HEK293T (cell line): ENCODE measurements at regions not wholly inside any gene's neighbourhood (a gene's known extent, or its start where the extent isn't known, plus 50 kb on each side); places are given as distances from the start of the nearest gene placed in this dataset.

Experiments used
- CTCF ChIA-PET: fragments of 350-600 bp; formaldehyde crosslinking; extraction: SDS; loops from one replicate; lab custom pipeline; 2021; ENCODE audit warnings: antibody characterized with exemption, inconsistent platforms; lab: Yijun Ruan, JAX
- POLR2A ChIA-PET: fragments of 350-600 bp; formaldehyde crosslinking; extraction: SDS; loops from one replicate; lab custom pipeline; 2020; ENCODE audit warnings: antibody characterized with exemption, inconsistent platforms; lab: Yijun Ruan, JAX
- DNase-seq: peaks from one replicate; pipeline ENCODE4 v3.0.0; 2012; ENCODE audit warnings: mixed read lengths; ENCODE audit errors: extremely low spot score
- ARNT ChIP-seq: fragments of 450-650 bp; IDR thresholded peaks from 2 replicates; pipeline ENCODE4 v1.6.1; 2017; ENCODE audit warnings: mild to moderate bottlenecking
- BHLHE40 ChIP-seq: fragments of 450-650 bp; IDR thresholded peaks from 2 replicates; pipeline ENCODE4 v1.6.1; 2016; ENCODE audit warnings: mild to moderate bottlenecking, moderate library complexity, borderline replicate concordance
- CTBP1 ChIP-seq: fragments of 450-650 bp; IDR thresholded peaks from 2 replicates; pipeline ENCODE4 v1.6.1; 2016; ENCODE audit warnings: borderline replicate concordance
- ELF4 ChIP-seq: fragments of 450-650 bp; IDR thresholded peaks from 2 replicates; pipeline ENCODE4 v1.6.1; 2017; ENCODE audit warnings: antibody characterized with exemption
- FOXA1 ChIP-seq: fragments of 450-650 bp; IDR thresholded peaks from 2 replicates; pipeline ENCODE4 v1.6.1; 2016; ENCODE audit warnings: mild to moderate bottlenecking
- FOXK2 ChIP-seq: fragments of 450-650 bp; IDR thresholded peaks from 2 replicates; pipeline ENCODE4 v1.6.1; 2016; ENCODE audit warnings: mild to moderate bottlenecking
- FOXM1 ChIP-seq: fragments of 450-650 bp; IDR thresholded peaks from 2 replicates; pipeline ENCODE4 v1.6.1; 2017; ENCODE audit warnings: mild to moderate bottlenecking, borderline replicate concordance
- HDGF ChIP-seq: fragments of 450-650 bp; IDR thresholded peaks from 2 replicates; pipeline ENCODE4 v1.6.1; 2017; ENCODE audit warnings: antibody characterized with exemption, borderline replicate concordance
- L3MBTL2 ChIP-seq: fragments of 450-650 bp; conservative IDR thresholded peaks from 2 replicates; pipeline ENCODE4 v1.6.1; 2016; ENCODE audit warnings: mild to moderate bottlenecking
- LEF1 ChIP-seq: fragments of 450-650 bp; IDR thresholded peaks from 2 replicates; pipeline ENCODE4 v1.6.1; 2017; ENCODE audit warnings: mild to moderate bottlenecking, borderline replicate concordance
- NFRKB ChIP-seq: fragments of 450-650 bp; IDR thresholded peaks from 2 replicates; pipeline ENCODE4 v1.6.1; 2016; ENCODE audit warnings: mild to moderate bottlenecking, moderate library complexity
- SP1 ChIP-seq: fragments of 450-650 bp; IDR thresholded peaks from 2 replicates; pipeline ENCODE4 v1.6.1; 2017
- SUZ12 ChIP-seq: fragments of 450-650 bp; IDR thresholded peaks from 2 replicates; pipeline ENCODE4 v1.6.1; 2016; ENCODE audit warnings: mild to moderate bottlenecking
- TARDBP ChIP-seq: fragments of 450-650 bp; IDR thresholded peaks from 2 replicates; pipeline ENCODE4 v1.6.1; 2016
- ZNF384 ChIP-seq: fragments of 450-650 bp; IDR thresholded peaks from 2 replicates; pipeline ENCODE4 v1.6.1; 2016
- TF ChIP-seq, protein P1 (sequence below): fragments of 450-650 bp; IDR thresholded peaks from 2 replicates; pipeline ENCODE4 v1.6.1; 2016

DNA sequence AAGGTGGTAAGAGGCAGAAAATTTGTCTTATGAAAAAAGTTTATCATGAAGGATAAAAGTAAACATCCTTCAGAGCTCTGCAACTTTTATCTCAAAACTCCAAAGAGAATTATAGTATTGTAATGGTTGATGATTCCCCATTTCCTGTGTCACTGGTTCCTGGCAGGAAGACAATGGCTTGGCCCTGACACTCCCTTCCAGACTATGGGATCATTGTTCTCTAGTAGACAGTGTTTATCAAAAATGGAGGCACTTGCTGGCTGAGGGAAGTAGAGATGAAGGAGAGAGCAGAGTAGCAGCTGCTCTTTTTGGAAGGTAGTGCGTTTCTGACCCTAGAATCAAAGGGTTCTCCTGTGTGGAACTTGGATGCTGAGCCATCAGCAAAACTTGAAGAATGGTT, 145.9 kb upstream of the ATP1B1 start:
- ChIA-PET CTCF (no interaction called here), POLR2A (no interaction called here)
- TF ChIP-seq LEF1 = no peak
- TF ChIP-seq, protein P1, sequence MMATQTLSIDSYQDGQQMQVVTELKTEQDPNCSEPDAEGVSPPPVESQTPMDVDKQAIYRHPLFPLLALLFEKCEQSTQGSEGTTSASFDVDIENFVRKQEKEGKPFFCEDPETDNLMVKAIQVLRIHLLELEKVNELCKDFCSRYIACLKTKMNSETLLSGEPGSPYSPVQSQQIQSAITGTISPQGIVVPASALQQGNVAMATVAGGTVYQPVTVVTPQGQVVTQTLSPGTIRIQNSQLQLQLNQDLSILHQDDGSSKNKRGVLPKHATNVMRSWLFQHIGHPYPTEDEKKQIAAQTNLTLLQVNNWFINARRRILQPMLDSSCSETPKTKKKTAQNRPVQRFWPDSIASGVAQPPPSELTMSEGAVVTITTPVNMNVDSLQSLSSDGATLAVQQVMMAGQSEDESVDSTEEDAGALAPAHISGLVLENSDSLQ = no peak
- TF ChIP-seq TARDBP = no peak
- TF ChIP-seq L3MBTL2 = no peak
- no peak for TF ChIP-seq FOXM1
- TF ChIP-seq BHLHE40 = no peak
- no peak for TF ChIP-seq FOXA1
- no peak for TF ChIP-seq ARNT
- TF ChIP-seq FOXK2 = no peak
- no peak for TF ChIP-seq ZNF384
- no peak for TF ChIP-seq SP1
- TF ChIP-seq NFRKB = no peak
- no peak for TF ChIP-seq SUZ12
- TF ChIP-seq HDGF = no peak
- no peak for TF ChIP-seq CTBP1
- no peak for TF ChIP-seq ELF4
- DNase-seq = no peak

DNA sequence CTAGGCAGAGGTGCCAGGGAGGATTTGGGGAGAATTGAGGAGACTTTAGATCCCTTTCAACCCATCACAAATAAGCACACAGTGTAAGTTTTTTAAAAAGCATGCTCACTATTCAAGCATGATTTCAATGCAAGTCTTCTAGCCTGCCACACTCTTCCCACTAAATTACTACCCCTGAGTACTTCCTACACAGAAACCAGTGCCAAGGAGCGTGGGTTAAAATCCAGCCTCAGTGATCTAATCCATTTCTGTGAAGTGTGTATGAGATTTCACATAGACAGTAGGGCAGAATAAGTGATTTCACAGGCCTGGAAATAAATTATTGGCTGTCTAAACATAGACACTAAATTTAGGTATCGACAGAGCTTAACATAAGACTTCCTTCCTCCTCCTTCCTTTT, 142.9 kb upstream of the ATP1B1 start:
- TF ChIP-seq SUZ12 (no peak), CTBP1 (no peak), FOXM1 (no peak), BHLHE40 (no peak), LEF1 (no peak), SP1 (no peak), FOXA1 (no peak), FOXK2 (no peak)
- TF ChIP-seq, protein P1 = no peak
- no peak for DNase-seq
- CTCF ChIA-PET = no interaction called here
- POLR2A ChIA-PET = no interaction called here

- TF ChIP-seq BHLHE40 = no peak
- no peak for TF ChIP-seq L3MBTL2
- no peak for TF ChIP-seq FOXK2
- no peak for TF ChIP-seq SP1
- TF ChIP-seq TARDBP = no peak
- ChIA-PET CTCF (no interaction called here), POLR2A (no interaction called here)
Observed at GRCh38 chr1:168964478-168964877, 142.0 kb upstream of the ATP1B1 start.

DNA sequence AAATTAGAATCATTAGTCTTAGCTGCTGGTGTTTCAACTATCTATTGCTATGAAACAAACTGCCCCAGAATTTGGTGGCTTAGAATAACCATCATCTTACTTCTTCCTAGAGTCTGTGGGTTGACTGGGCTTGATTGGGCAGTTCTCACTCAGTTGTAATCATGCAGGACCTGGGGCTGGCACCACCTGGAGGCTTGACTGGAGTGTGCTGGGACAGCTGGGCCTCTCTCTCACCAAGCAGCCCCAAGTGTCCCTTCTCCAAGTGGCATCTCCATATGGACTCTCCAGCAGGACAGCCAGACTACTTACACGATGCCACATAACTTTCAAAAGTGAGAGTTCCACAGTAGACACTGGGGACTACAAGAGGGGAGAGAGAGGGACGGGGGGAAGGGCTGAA, 140.3 kb upstream of the ATP1B1 start:
- no peak for DNase-seq
- POLR2A ChIA-PET = no interaction called here
- no peak for TF ChIP-seq TARDBP
- TF ChIP-seq SP1 = no peak
- TF ChIP-seq FOXM1 = no peak
- TF ChIP-seq LEF1 = no peak
- TF ChIP-seq FOXK2 = no peak
- TF ChIP-seq SUZ12 = no peak
- CTCF ChIA-PET = no interaction called here

More at GRCh38 chr1:168964478-168964877, 142.0 kb upstream of the ATP1B1 start:
- no peak for DNase-seq

DNA sequence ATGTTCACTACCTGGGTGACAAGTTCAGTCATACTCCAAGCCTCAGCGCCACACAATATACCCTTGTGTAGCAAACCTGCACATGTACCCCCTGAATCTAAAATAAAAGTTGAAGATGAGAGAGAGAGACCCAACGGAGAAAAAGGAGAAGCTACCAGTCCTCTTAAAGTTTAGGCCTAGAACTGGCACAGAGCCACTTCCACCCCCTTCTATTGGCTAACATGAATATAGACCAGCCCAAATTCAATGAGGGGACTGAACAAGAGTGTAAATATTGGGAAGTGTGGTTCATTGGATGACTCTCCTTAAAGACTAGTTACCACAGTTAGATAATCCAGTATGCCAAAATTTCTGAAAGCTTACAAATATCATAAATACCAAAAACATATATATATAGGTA, 139.9 kb upstream of the ATP1B1 start:
- TF ChIP-seq SUZ12 = no peak
- TF ChIP-seq SP1 = no peak
- no peak for TF ChIP-seq FOXA1
- TF ChIP-seq ARNT = no peak
- no peak for TF ChIP-seq HDGF
- TF ChIP-seq, protein P1 = no peak
- no peak for TF ChIP-seq LEF1
- TF ChIP-seq L3MBTL2 = no peak
- no peak for TF ChIP-seq FOXK2
- no peak for TF ChIP-seq BHLHE40
- TF ChIP-seq CTBP1 = no peak
- POLR2A ChIA-PET = no interaction called here
- CTCF ChIA-PET = no interaction called here
- DNase-seq = no peak

DNA sequence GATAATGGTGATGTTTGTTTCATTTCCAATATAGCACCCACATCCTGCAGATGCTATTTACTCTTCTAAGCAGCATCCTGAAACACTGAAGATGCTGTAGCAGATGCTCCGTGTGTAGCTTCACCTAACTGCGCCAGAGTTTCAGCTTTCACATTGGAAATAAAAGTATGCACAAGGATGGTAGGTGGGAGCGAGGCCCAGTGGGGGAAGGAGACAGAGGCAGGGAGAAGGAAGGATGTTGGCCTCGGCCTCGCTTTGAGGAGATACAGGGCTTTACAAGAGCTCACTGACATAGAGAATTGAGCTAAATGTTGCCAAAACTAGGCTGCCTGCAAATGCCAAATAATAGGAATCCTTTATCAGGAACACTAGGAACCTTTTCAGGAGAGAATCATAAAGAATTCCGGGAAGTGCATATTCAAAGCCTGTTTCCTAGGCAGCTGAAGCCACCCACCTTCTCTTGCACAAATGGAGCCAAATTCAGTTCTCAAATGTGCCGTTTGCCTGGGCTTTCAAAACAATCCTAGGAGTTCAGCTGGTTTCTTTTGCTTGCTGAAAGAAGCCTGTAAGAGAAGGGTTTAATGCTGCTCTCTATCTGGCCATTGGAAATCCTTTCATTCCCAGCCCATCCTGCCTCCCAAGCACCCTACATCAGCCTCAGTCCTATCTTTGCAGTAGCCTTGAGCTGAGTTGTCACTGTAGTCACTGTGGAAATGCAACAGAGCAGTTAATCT, 135.4 kb upstream of the ATP1B1 start:
- no peak for TF ChIP-seq FOXK2
- TF ChIP-seq LEF1 = no peak
- no peak for TF ChIP-seq ELF4
- no peak for TF ChIP-seq L3MBTL2
- ChIA-PET POLR2A (no interaction called here), CTCF (no interaction called here)
- DNase-seq = no peak

DNA sequence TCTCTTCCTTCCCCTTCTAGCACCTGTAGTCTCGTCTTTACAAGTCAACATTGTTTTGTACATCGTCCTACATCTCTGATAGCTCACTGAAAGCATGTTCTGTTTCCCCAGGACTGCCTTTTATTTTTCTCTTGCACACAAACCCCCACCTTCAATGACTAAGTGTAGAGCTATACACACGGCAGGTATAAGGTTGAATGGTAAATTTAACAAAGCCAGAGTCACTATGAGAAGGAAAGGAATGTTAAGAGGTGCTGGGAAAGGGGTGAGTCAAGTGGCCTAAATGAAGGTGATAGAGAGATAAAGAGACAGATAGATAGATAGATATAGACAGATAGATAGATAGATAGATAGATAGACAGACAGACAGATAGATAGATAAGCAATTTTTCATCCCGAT, 134.3 kb upstream of the ATP1B1 start:
- no peak for TF ChIP-seq TARDBP
- TF ChIP-seq CTBP1 = no peak
- TF ChIP-seq ARNT = no peak
- TF ChIP-seq L3MBTL2 = no peak
- DNase-seq = no peak
- ChIA-PET POLR2A (no interaction called here), CTCF (no interaction called here)
